GM10266 (cell line): ENCODE measurements at regions not wholly inside any gene's neighbourhood (a gene's known extent, or its start where the extent isn't known, plus 50 kb on each side); places are given as distances from the start of the nearest gene placed in this dataset.

Experiments used
- DNase-seq: peaks from one replicate; pipeline ENCODE4 v3.0.0; 2012; ENCODE audit errors: extremely low spot score
- CTCF ChIP-seq: IDR thresholded peaks from 2 replicates; pipeline ENCODE4 v1.5.1; 2012; ENCODE audit warnings: mild to moderate bottlenecking, low read depth; ENCODE audit not compliant: control insufficient read depth, insufficient read depth; ENCODE audit errors: missing control alignments

GRCh38 chr11:45435706-45436105 is 149.6 kb upstream of the SYT13 start:
- DNase-seq: no peak
- TF ChIP-seq CTCF: no peak

GRCh38 chr11:45432910-45433309 is 146.8 kb upstream of the SYT13 start:
- no peak for TF ChIP-seq CTCF

GRCh38 chr11:45432100-45432499 is 146.0 kb upstream of the SYT13 start:
- DNase-seq: no peak
- TF ChIP-seq CTCF: no peak

More at GRCh38 chr11:45432910-45433309, 146.8 kb upstream of the SYT13 start:
- no peak for DNase-seq

GRCh38 chr11:45431046-45432018 is 145.2 kb upstream of the SYT13 start:
- no peak for DNase-seq
- no peak for TF ChIP-seq CTCF

- DNase-seq: no peak
- TF ChIP-seq CTCF: no peak
Observed at GRCh38 chr11:45430361-45430760, 144.2 kb upstream of the SYT13 start.

- TF ChIP-seq CTCF: no peak
- DNase-seq: no peak
Observed at GRCh38 chr11:45429719-45430118, 143.6 kb upstream of the SYT13 start.
